ENCODE measurements at regions not wholly inside any gene's neighbourhood (a gene's known extent, or its start where the extent isn't known, plus 50 kb on each side); places are given as distances from the start of the nearest gene placed in this dataset.

GRCh38 chr5:88489364-88489763 lies 220.7 kb upstream of the TMEM161B start:
- Histone ChIP-seq H4K20me1 (ENCODE audit: insufficient read depth, low read length) (no peaks in the 10 kb centered on the region), H3K4me1 (ENCODE audit: insufficient read depth, low read length) (no peaks in the 10 kb centered on the region), H3K4me2 (ENCODE audit: low read depth, low read length) (no peak overlapping the region), H3K9ac (ENCODE audit: insufficient read depth, low read depth, low read length) (no peak overlapping the region), H2AFZ (ENCODE audit: low read length) (no peak overlapping the region), H3K27ac (ENCODE audit: extremely low read length, insufficient read depth, low read length) (no peak overlapping the region), H3K36me3 (replicated peaks in 1 of 2; ENCODE audit: control insufficient read depth in 1 of 2, insufficient read depth in 2 of 2, low read length in 2 of 2) (no peaks in the 10 kb centered on the region), H3K27me3 (ENCODE audit: control insufficient read depth in 1 of 2, insufficient read depth in 2 of 2, low read length in 2 of 2) (no peaks in the 10 kb centered on the region), H3K9me3 (ENCODE audit: low read length) (no peaks in the 10 kb centered on the region), H3K4me3 (replicated peaks in 1 of 3; ENCODE audit: insufficient read depth in 1 of 3, low read depth in 2 of 3, low read length in 3 of 3) (no peak overlapping the region), H3K79me2 (ENCODE audit: insufficient read depth, low read length) (no peaks in the 10 kb centered on the region)
- intact Hi-C loops (cut with micrococcal nuclease; ENCODE audit: unreplicated experiment): no loop called here
- FAIRE-seq: no peak
- TF ChIP-seq ZNF597 (CRISPR knock-in tag; IDR thresholded peaks at IDR 0.05) (no peak), MLXIP (CRISPR knock-in tag; IDR thresholded peaks at IDR 0.05; ENCODE audit: borderline replicate concordance) (no peak), EEA1 (CRISPR knock-in tag; IDR thresholded peaks at IDR 0.05; ENCODE audit: borderline replicate concordance) (no peak), GLMP (CRISPR knock-in tag; IDR thresholded peaks at IDR 0.05; ENCODE audit: borderline replicate concordance) (no peak), SOX6 (IDR thresholded peaks at IDR 0.05) (no peak), SOX6 (CRISPR knock-in tag; IDR thresholded peaks at IDR 0.05) (no peak), TEAD3 (CRISPR knock-in tag; optimal IDR thresholded peaks at IDR 0.05; ENCODE audit: borderline replicate concordance) (no peak), SPEN (CRISPR knock-in tag; IDR thresholded peaks at IDR 0.05; ENCODE audit: low read depth) (no peak), RERE (CRISPR knock-in tag; IDR thresholded peaks at IDR 0.05; ENCODE audit: low read depth) (no peak), ZNF510 (CRISPR knock-in tag; IDR thresholded peaks at IDR 0.05; ENCODE audit: low read depth) (no peak), ZBTB43 (CRISPR knock-in tag; conservative IDR thresholded peaks at IDR 0.05) (no peak), SETDB1 (CRISPR knock-in tag; IDR thresholded peaks at IDR 0.05; ENCODE audit: borderline replicate concordance) (no peak)
- in situ Hi-C loops (cut with HindIII; ENCODE audit: extremely low pct_ligation_motif_present, low pct_unique_long_range_greater_than_20kb): no loop called here
- ChIA-PET POLR2A (no interaction called here), CTCF (ENCODE audit: low intra/inter-chr PET ratio, low total read pairs) (no interaction called here)
- no TSS peak for BruUV-seq (replicated peaks)
- 23% methylated on average over 6 of the region's 6 CpGs for WGBS (ENCODE audit: low lambda C conversion rate)
- ATAC-seq: no peak
- DNase-seq (ENCODE audit: low spot score): no peak
